NB4 (cell line): ENCODE measurements at regions not wholly inside any gene's neighbourhood (a gene's known extent, or its start where the extent isn't known, plus 50 kb on each side); places are given as distances from the start of the nearest gene placed in this dataset.
A peak's percentile ranks its signal among the peaks of the same experiment; 100 is the strongest.
"Not testable (repeated sequence)": the region's sequence is repeated elsewhere in the genome, so short reads cannot be mapped to it uniquely, and the experiment has no call there.

Source experiments
- DNase-seq: peaks from one replicate; pipeline ENCODE4 v3.0.0; 2010; ENCODE audit warnings: low read depth
- H3K4me3 ChIP-seq: one replicate; pipeline ENCODE4 v1.5.1; 2011; ENCODE audit warnings: mild to moderate bottlenecking, low read depth, low read length, moderate library complexity
- MYC ChIP-seq: IDR thresholded peaks from 2 replicates; pipeline ENCODE4 v1.6.1; 2011; ENCODE audit warnings: low read depth, low read length
- POLR2A ChIP-seq: IDR thresholded peaks from 2 replicates; pipeline ENCODE4 v1.6.1; 2011; ENCODE audit warnings: mild to moderate bottlenecking; ENCODE audit not compliant: insufficient read length; ENCODE audit errors: extremely low read depth
- TF ChIP-seq, protein P1 (sequence below): IDR thresholded peaks from 2 replicates; pipeline ENCODE4 v1.6.1; 2011; ENCODE audit warnings: low read depth, low read length
- TF ChIP-seq, protein P2 (sequence below): IDR thresholded peaks from one replicate; pipeline ENCODE4 v1.5.1; 2012; ENCODE audit warnings: low read depth, low read length

DNA sequence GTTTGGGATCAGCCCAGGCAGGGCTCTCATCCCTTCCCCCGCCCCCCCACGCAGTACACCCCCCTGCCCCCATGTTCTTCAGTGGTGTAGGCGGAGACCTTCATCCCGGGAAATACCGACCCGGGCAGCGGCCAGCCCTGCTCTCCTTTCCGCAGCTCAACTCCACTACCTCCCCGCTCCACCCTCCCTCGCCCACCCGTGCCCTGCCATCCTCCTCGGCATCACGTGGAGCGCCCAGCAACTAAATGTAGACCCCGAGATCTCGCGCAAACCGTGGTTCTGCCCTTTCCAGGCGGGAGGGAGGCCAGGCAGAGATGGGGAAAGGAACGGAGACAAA, 1932.2 kb upstream of the DEFB115 start:
- TF ChIP-seq, protein P1, sequence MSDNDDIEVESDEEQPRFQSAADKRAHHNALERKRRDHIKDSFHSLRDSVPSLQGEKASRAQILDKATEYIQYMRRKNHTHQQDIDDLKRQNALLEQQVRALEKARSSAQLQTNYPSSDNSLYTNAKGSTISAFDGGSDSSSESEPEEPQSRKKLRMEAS = no peak
- no peak for TF ChIP-seq POLR2A
- no peak overlapping the region for H3K4me3 ChIP-seq
- no peak for DNase-seq

DNA sequence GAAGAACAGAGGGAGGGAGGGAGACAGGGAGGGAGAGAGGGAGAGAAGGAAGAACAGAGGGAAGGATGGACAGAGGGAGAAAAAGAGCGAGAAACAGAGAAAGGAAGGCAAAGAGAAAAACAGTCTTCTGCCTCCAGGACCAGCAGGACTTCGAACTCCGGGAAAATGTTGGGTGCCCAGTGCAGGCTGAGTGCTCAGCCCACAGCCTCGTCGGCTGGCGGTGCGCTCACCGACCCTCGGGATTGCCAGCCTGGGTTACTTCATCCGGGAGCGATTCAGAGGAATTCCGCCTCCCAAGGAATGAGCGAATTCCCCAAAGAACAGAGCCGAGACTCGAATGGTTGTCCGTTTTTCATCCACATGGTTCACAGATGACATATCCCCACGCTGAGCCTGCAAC, 1931.7 kb upstream of the DEFB115 start:
- not testable (repeated sequence) for DNase-seq, H3K4me3 ChIP-seq

DNA sequence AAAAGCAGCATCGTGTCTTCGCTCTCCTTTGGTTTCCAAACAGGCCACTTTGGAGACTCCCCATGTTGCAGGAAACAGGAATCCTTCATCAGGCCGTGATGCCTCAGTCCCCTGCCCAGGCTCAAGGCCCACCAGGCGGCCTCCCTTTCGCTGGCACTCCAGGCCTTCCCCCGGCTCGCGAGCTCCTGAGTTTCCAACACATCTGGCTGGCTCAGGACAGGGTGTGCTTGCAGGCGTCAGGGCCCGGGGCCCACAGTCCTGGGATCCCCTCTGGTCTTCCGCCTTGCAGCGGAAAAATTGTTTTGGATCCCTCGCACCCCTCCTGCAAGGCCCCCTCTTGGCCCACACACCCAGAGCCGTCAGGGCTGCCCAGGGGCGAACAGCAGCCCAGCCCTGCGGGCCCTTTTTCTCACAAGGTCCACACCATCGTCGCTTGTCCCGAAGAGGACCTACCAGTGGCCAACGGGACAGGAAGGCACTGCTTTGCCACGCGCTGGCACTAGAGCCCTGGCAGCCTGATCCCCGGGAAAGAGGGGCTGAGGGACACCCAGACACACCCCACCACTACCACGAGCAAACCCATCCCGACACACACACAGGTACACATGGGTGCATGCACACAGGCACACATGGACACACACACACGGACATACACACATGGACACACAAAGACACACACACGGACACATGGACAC, 1930.9 kb upstream of the DEFB115 start:
- H3K4me3 ChIP-seq = no peak overlapping the region
- DNase-seq = no peak
- no peak for TF ChIP-seq MYC
- TF ChIP-seq POLR2A = no peak
- TF ChIP-seq, protein P2, sequence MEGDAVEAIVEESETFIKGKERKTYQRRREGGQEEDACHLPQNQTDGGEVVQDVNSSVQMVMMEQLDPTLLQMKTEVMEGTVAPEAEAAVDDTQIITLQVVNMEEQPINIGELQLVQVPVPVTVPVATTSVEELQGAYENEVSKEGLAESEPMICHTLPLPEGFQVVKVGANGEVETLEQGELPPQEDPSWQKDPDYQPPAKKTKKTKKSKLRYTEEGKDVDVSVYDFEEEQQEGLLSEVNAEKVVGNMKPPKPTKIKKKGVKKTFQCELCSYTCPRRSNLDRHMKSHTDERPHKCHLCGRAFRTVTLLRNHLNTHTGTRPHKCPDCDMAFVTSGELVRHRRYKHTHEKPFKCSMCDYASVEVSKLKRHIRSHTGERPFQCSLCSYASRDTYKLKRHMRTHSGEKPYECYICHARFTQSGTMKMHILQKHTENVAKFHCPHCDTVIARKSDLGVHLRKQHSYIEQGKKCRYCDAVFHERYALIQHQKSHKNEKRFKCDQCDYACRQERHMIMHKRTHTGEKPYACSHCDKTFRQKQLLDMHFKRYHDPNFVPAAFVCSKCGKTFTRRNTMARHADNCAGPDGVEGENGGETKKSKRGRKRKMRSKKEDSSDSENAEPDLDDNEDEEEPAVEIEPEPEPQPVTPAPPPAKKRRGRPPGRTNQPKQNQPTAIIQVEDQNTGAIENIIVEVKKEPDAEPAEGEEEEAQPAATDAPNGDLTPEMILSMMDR = no peak
- TF ChIP-seq, protein P1 = no peak

DNA sequence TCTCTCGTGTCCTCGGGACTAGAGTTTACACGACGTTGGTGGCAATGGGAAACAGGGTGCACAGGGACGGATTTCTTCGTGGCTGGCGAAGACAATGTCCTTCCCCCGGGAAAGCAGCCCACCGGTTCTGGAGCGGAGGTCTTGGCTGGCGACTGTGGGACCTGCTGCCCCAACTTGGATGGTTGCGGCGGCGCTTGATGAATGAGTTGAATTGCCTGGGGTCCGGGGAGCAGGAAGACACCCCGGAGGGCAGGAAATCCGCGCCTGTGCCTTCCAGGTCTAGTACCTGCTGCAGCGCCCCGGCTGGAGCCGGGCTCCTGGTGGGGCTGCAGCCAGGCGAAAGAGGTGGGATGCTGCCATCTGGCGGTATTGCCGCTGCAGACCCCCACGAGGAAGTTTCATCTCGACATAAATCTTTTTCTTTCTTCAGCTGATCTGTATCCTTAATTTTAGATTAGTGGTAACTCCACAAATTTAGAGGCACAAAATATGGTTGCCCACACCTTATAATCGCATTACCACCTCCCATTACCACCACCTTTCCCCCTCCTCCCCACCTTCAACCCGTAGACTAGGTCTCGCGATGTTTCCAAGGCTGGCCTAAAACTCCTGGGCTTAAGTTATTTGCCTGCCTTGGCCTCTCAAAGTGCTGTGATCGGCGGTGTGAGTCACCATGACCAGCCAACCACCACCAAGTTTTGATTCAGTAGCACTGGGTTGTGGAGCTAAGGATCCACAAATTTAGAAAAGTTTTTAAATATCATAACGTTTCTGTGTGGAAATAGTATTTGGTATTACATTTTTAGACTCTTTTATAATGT, 1929.7 kb upstream of the DEFB115 start:
- DNase-seq = peak; percentile 10
- H3K4me3 ChIP-seq = not testable (repeated sequence)
- TF ChIP-seq, protein P2 = peak; percentile 19

DNA sequence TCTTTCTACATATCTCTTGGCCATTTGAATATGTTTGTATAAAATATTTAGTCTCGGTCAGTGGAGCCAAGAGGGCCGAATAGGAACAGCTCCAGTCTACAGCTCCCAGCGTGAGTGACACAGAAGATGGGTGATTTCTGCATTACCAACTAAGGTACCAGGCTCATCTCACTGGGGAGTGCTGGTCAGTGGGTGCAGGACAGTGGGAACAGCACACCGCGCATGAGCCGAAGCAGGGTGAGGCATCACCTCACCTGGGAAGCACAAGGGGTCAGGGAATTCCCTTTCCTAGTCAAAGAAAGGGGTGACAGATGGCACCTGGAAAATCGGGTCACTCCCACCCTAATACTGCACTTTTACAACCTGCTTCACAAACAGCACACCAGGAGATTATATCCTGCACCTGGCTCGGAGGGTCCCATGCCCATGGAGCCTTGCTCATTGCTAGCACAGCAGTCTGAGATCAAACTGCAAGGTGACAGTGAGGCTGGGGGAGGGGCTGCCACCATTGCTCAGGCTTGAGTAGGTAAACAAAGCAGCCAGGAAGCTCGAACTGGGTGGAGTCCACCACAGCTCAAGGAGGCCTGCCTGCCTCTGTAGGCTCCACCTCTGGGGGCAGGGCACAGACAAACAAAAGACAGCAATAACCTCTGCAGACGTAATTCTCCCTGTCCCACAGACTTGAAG, 1926.9 kb upstream of the DEFB115 start:
- not testable (repeated sequence) for DNase-seq, H3K4me3 ChIP-seq

DNA sequence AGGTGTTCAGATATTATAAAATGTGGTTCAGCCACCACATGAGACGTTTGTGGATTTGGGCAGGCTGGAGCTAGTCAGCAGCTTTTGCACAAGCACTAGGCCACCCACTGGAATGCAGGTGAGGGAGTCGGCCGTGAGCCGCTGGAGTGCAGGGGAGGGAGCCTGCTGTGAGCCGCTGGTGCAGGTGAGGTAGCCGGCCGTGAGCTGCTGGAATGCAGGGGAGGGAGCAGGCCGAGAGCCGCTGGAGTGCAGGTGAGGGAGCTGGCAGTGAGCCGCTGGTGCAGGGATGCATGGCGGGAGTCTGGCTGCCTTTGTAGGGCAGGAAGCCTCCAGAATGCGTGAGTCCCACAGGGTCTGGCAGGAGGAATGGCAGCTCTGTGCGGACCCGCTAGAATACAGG, 1907.6 kb upstream of the DEFB115 start:
- no peak for DNase-seq
- TF ChIP-seq POLR2A (no peak), MYC (no peak)
- TF ChIP-seq, protein P1 = no peak
- TF ChIP-seq, protein P2 = no peak
- H3K4me3 ChIP-seq = no peak overlapping the region

DNA sequence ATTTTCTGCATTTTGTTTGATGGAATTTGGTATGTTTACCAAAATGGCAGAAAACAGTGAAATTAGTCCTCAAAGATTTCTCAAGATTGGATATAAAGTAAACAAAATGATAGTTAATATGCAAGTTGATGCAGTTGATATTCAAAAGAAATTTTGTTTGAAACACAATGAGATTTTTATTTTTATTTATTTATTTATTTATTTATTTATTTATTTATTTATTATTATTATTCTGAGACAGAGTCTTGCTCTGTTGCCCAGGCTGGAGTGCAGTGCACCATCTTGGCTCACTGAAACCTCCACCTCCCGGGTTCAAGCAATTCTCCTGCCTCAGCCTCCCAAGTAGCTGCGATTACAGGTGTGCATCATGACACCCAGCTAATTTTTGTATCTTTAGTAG, 1881.5 kb upstream of the DEFB115 start:
- H3K4me3 ChIP-seq, DNase-seq: not testable (repeated sequence)

DNA sequence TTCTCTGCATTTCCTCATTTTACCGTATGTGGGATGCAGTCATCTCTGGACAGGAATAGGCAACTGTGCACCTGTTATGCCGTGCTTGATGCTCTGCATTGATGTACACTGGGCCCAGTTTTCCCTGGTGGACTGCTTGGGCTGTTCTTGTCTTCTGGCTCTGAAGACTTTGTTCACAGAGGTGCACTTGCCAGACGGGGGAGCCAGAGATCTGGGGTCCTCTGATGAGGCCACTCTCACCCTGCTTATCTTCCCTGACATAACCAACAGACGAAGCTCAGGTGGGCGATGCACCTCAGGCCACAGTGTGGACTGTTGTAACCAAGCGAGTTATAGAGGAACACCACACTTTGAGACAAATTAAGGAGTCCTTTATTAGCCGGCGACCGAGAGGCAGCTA, 1864.6 kb upstream of the DEFB115 start:
- DNase-seq, H3K4me3 ChIP-seq: not testable (repeated sequence)
